CD14-positive monocyte (primary cell): ENCODE measurements at regions not wholly inside any gene's neighbourhood (a gene's known extent, or its start where the extent isn't known, plus 50 kb on each side); places are given as distances from the start of the nearest gene placed in this dataset.

ENCODE experiments used
- DNase-seq, 3 donors: peaks; one replicate each; pipeline ENCODE4 v3.0.0-alpha.2; 2011 to 2022
- H2AFZ ChIP-seq: 2 replicates; pipeline ENCODE4 v1.6.0; 2012; ENCODE audit warnings: mild to moderate bottlenecking, low read depth, low read length, inconsistent platforms; ENCODE audit not compliant: insufficient read depth, poor library complexity, severe bottlenecking
- H3K27ac ChIP-seq, 2 donors: 1 replicate in 1 of 2; 2 replicates in 1 of 2; pipeline ENCODE4 v1.5.1; 2012 to 2013; ENCODE audit warnings: low read length in 2 of 2, control low read depth in 1 of 2, inconsistent platforms in 1 of 2, low read depth in 1 of 2, mild to moderate bottlenecking in 1 of 2
- H3K27me3 ChIP-seq, 2 donors: one replicate each; pipeline versions ENCODE4 v1.6.0 to v1.6.1; 2011 to 2013; ENCODE audit warnings: low read length in 2 of 2; ENCODE audit not compliant: control insufficient read depth in 2 of 2, insufficient read depth in 2 of 2
- H3K36me3 ChIP-seq, 2 donors: replicated peaks in 1 of 2; 1 replicate in 1 of 2; 2 replicates in 1 of 2; pipeline versions ENCODE4 v1.5.1 to v1.6.1; 2012 to 2013; ENCODE audit warnings: low read length in 2 of 2, control low read depth in 1 of 2, inconsistent platforms in 1 of 2, mild to moderate bottlenecking in 1 of 2; ENCODE audit not compliant: insufficient read depth in 2 of 2, control insufficient read depth in 1 of 2
- H3K4me1 ChIP-seq, 2 donors: 1 replicate in 1 of 2; 2 replicates in 1 of 2; pipeline versions ENCODE4 v1.5.1 to v1.6.1; 2012 to 2013; ENCODE audit warnings: low read length in 2 of 2, control low read depth in 1 of 2, inconsistent platforms in 1 of 2, mild to moderate bottlenecking in 1 of 2, moderate library complexity in 1 of 2; ENCODE audit not compliant: insufficient read depth in 2 of 2, control insufficient read depth in 1 of 2
- H3K4me2 ChIP-seq: replicated peaks from 2 replicates; pipeline ENCODE3; 2012; ENCODE audit warnings: low read length, moderate library complexity, mild to moderate bottlenecking; ENCODE audit not compliant: poor library complexity, severe bottlenecking; ENCODE audit errors: extremely low read depth
- H3K4me3 ChIP-seq, 3 experiments: fragments of 200-600 bp in 1 of 3; sonication (generic) in 1 of 3; replicated peaks in 1 of 3; 1 replicate in 2 of 3; 2 replicates in 1 of 3; pipeline ENCODE4 v1.5.1; 2011 to 2013; ENCODE audit warnings: low read length in 3 of 3, mild to moderate bottlenecking in 3 of 3, control low read depth in 2 of 3, low read depth in 2 of 3, inconsistent platforms in 1 of 3, moderate library complexity in 1 of 3
- H3K79me2 ChIP-seq: 2 replicates; pipeline ENCODE4 v1.6.0; 2012; ENCODE audit warnings: mild to moderate bottlenecking, control low read depth, inconsistent platforms, low read length, moderate library complexity; ENCODE audit not compliant: insufficient read depth
- H3K9ac ChIP-seq: 2 replicates; pipeline ENCODE4 v1.6.0; 2017; ENCODE audit warnings: low read length, mild to moderate bottlenecking; ENCODE audit not compliant: insufficient read depth, poor library complexity, severe bottlenecking
- H3K9me3 ChIP-seq, 2 donors: replicated peaks in 1 of 2; 1 replicate in 1 of 2; 2 replicates in 1 of 2; pipeline versions ENCODE4 v1.5.1 to v1.6.1; 2012 to 2013; ENCODE audit warnings: low read length in 2 of 2, control low read depth in 1 of 2; ENCODE audit not compliant: control insufficient read depth in 1 of 2, insufficient read depth in 1 of 2
- H4K20me1 ChIP-seq: 2 replicates; pipeline ENCODE4 v1.6.0; 2012; ENCODE audit warnings: mild to moderate bottlenecking, low read length, control low read depth, moderate library complexity; ENCODE audit not compliant: insufficient read depth
- H3K27ac Mint-ChIP-seq, 7 donors: one replicate each; pipeline ENCODE4 v1.8.0; 2020; ENCODE audit warnings: mild to moderate bottlenecking in 7 of 7, mixed read lengths in 7 of 7, moderate library complexity in 6 of 7, inconsistent platforms in 2 of 7
- H3K27me3 Mint-ChIP-seq, 3 donors: one replicate each; pipeline ENCODE4 v1.8.0; 2021 to 2022; ENCODE audit warnings: low read depth in 3 of 3, mild to moderate bottlenecking in 3 of 3, mixed read lengths in 3 of 3, moderate library complexity in 3 of 3, inconsistent platforms in 1 of 3
- H3K36me3 Mint-ChIP-seq, 2 donors: one replicate each; pipeline ENCODE4 v1.8.0; 2020; ENCODE audit warnings: mixed read lengths in 2 of 2, inconsistent platforms in 1 of 2, mild to moderate bottlenecking in 1 of 2
- H3K4me1 Mint-ChIP-seq: one replicate; pipeline ENCODE4 v1.8.0; 2020; ENCODE audit warnings: mild to moderate bottlenecking, mixed read lengths
- H3K4me3 Mint-ChIP-seq, 2 donors: one replicate each; pipeline ENCODE4 v1.8.0; 2020; ENCODE audit warnings: mild to moderate bottlenecking in 2 of 2, mixed read lengths in 2 of 2, moderate library complexity in 1 of 2
- H3K9me3 Mint-ChIP-seq, 7 donors: one replicate each; pipeline ENCODE4 v1.8.0; 2020 to 2022; ENCODE audit warnings: mixed read lengths in 7 of 7, mild to moderate bottlenecking in 6 of 7, moderate library complexity in 6 of 7, inconsistent platforms in 2 of 7
- CTCF ChIP-seq: fragments of 200-600 bp; IDR thresholded peaks from one replicate; pipeline ENCODE4 v1.8.0; 2022; ENCODE audit warnings: antibody characterized with exemption, mild to moderate bottlenecking
- WGBS: methylation state at CpG from one replicate; pipeline ENCODE4 v1.1.5; 2013; ENCODE audit warnings: missing lambda C conversion rate; ENCODE audit not compliant: insufficient coverage; 5-methylcytosine and 5-hydroxymethylcytosine counted together
- intact Hi-C, 2 donors: fragments of 100-400 bp; cut with micrococcal nuclease; formaldehyde crosslinking; loops; one replicate each; pipeline versions ENCODE4 v1.15.0 to v1.15.1; 2023

DNA sequence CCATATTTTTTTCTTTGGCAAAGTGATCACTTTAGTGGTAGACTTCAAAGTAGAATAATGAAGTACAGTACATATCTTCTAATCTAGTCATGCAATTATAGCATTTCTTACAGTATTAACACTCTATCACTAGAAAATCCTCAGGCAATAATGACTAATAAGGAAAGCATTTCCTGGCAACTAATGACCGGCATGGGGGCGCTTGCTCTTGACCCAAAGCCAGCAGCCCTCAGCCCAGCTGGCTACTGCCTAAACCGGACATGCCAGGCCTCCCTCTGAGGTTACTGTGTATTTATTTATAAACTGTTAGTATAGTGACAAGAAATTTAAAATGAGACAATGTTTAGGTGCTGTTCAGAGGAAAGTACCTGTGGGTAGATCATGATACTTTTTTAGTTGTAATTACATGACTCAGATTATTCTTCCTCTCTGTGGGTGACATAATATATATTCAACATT is 633.8 kb downstream of the PTPRC start:
- no CpG with 5 or more reads among the region's 3 CpGs for WGBS
- Mint-ChIP-seq H3K4me1 (no peaks in the 10 kb centered on the region), H3K36me3 (no peaks in the 10 kb centered on the region), H3K27ac (no peak overlapping the region), H3K9me3 (peaks cover 2 to 15% (median 10%) of the 10 kb centered on the region in 7 donors), H3K4me3 (no peak overlapping the region), H3K27me3 (peaks cover 0 to 2% (median 2%) of the 10 kb centered on the region in 3 donors)
- Histone ChIP-seq H3K4me3 (no peak overlapping the region), H2AFZ (no peak overlapping the region), H3K27me3 (no peaks in the 10 kb centered on the region), H3K9ac (no peak overlapping the region), H3K79me2 (no peaks in the 10 kb centered on the region), H3K9me3 (peaks cover 0 to 7% of the 10 kb centered on the region in 2 donors), H3K4me1 (no peaks in the 10 kb centered on the region), H3K36me3 (no peaks in the 10 kb centered on the region), H3K4me2 (no peak overlapping the region), H4K20me1 (no peaks in the 10 kb centered on the region), H3K27ac (no peak overlapping the region)
- no peak for DNase-seq
- intact Hi-C loops = no loop called here
- TF ChIP-seq CTCF = no peak

GRCh38 chr1:199273837-199274379 is 635.1 kb downstream of the PTPRC start:
- no peak for TF ChIP-seq CTCF
- Mint-ChIP-seq H3K4me3 (no peak overlapping the region), H3K36me3 (no peaks in the 10 kb centered on the region), H3K9me3 (peaks cover 3 to 13% (median 8%) of the 10 kb centered on the region in 7 donors), H3K4me1 (peaks cover 3% of the 10 kb centered on the region), H3K27ac (no peak overlapping the region), H3K27me3 (peaks cover 0 to 2% (median 2%) of the 10 kb centered on the region in 3 donors)
- Histone ChIP-seq H3K4me1 (peaks cover 1 to 3% of the 10 kb centered on the region in 2 donors), H3K27me3 (no peaks in the 10 kb centered on the region), H3K27ac (no peak overlapping the region), H3K4me3 (no peak overlapping the region), H3K79me2 (no peaks in the 10 kb centered on the region), H3K9me3 (peaks cover 0 to 7% of the 10 kb centered on the region in 2 donors), H3K4me2 (no peak overlapping the region), H4K20me1 (no peaks in the 10 kb centered on the region), H2AFZ (no peak overlapping the region), H3K9ac (no peak overlapping the region), H3K36me3 (no peaks in the 10 kb centered on the region)
- WGBS = no CpG with 5 or more reads among the region's 2 CpGs
- DNase-seq = no peak
- intact Hi-C loops = no loop called here
